DND-41 (cell line): ENCODE measurements at regions not wholly inside any gene's neighbourhood (a gene's known extent, or its start where the extent isn't known, plus 50 kb on each side); places are given as distances from the start of the nearest gene placed in this dataset.

Experiments
- EZH2 ChIP-seq: IDR thresholded peaks from 3 replicates; pipeline ENCODE4 v1.6.1; 2012; ENCODE audit warnings: borderline replicate concordance, low read depth, mild to moderate bottlenecking, moderate library complexity, low read length, inconsistent platforms; ENCODE audit not compliant: severe bottlenecking
- TF ChIP-seq, protein P1 (sequence below): IDR thresholded peaks from 2 replicates; pipeline ENCODE4 v1.5.1; 2012; ENCODE audit warnings: borderline replicate concordance, low read length, moderate library complexity, mild to moderate bottlenecking; ENCODE audit not compliant: poor library complexity, severe bottlenecking; ENCODE audit errors: extremely low read depth

DNA sequence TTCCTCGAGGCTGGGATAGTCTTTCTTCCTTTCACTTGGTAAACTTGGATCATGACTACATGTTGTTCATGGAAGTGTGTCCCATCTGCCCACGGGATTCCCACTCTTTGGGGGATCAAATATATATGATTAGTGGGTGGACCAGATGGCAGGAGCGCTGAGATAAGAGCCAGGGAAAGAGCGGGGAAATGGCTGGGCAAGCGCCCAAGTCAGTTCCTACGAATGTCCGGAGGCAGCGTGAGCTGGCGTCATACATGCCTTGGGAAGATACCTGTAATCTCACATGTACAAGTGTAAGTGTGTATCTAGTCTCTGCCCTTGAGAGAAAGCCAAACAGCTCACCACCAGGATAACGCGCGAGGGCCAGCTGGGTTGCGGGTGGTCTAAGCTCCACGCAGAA is 62.3 kb downstream of the FZD10 start:
- TF ChIP-seq, protein P1, sequence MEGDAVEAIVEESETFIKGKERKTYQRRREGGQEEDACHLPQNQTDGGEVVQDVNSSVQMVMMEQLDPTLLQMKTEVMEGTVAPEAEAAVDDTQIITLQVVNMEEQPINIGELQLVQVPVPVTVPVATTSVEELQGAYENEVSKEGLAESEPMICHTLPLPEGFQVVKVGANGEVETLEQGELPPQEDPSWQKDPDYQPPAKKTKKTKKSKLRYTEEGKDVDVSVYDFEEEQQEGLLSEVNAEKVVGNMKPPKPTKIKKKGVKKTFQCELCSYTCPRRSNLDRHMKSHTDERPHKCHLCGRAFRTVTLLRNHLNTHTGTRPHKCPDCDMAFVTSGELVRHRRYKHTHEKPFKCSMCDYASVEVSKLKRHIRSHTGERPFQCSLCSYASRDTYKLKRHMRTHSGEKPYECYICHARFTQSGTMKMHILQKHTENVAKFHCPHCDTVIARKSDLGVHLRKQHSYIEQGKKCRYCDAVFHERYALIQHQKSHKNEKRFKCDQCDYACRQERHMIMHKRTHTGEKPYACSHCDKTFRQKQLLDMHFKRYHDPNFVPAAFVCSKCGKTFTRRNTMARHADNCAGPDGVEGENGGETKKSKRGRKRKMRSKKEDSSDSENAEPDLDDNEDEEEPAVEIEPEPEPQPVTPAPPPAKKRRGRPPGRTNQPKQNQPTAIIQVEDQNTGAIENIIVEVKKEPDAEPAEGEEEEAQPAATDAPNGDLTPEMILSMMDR, result no peak
- no peak for TF ChIP-seq EZH2
